IPS DF 6.9 (cell line): ENCODE measurements at regions not wholly inside any gene's neighbourhood (a gene's known extent, or its start where the extent isn't known, plus 50 kb on each side); places are given as distances from the start of the nearest gene placed in this dataset.

Experiments
- DNase-seq: peaks from one replicate; pipeline ENCODE4 v3.0.0-alpha.2; 2013; ENCODE audit warnings: low read depth, low spot score
- H3K27ac ChIP-seq: one replicate; pipeline ENCODE4 v1.5.1; 2013; ENCODE audit warnings: low read length, control low read depth
- H3K27me3 ChIP-seq: 2 replicates; pipeline ENCODE4 v1.6.1; 2013; ENCODE audit warnings: mild to moderate bottlenecking, low read length; ENCODE audit not compliant: control insufficient read depth, insufficient read depth
- H3K36me3 ChIP-seq: 2 replicates; pipeline ENCODE4 v1.6.1; 2013; ENCODE audit warnings: low read length; ENCODE audit not compliant: control insufficient read depth, insufficient read depth
- H3K4me1 ChIP-seq: 2 replicates; pipeline ENCODE4 v1.6.1; 2013; ENCODE audit warnings: low read length; ENCODE audit not compliant: control insufficient read depth, insufficient read depth
- H3K4me3 ChIP-seq: 2 replicates; pipeline ENCODE4 v1.5.1; 2013; ENCODE audit warnings: mild to moderate bottlenecking, low read length
- H3K9me3 ChIP-seq: 2 replicates; pipeline ENCODE4 v1.6.1; 2013; ENCODE audit warnings: low read length, inconsistent platforms; ENCODE audit not compliant: control insufficient read depth, insufficient read depth
- WGBS: extraction: QIAGEN DNeasy Blood & Tissue Kit; methylation state at CpG from one replicate; pipeline ENCODE4 v1.1.7; 2013; ENCODE audit warnings: mixed read lengths, missing lambda C conversion rate; ENCODE audit not compliant: insufficient read length, insufficient coverage; 5-methylcytosine and 5-hydroxymethylcytosine counted together

DNA sequence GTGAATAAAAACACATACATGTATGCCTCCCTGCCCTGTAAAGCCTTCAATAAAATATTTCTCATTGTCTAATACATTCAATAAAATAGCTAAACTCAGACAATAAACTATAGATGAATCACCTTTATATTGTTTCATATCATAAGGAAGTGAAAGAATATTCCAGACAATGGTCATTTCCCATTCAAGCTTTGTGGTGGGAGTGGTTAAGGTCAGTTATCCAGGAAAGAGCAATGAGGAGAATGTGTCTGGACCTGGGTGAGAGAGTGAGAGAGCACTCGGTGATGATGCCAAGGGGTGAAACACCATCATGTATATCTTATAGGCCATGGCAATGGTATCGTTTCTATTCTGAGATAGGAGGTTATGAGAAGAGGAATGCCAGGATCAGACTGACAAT, 197.8 kb downstream of the PDHA2 start:
- Histone ChIP-seq H3K27ac (no peak overlapping the region), H3K4me1 (no peaks in the 10 kb centered on the region), H3K9me3 (no peaks in the 10 kb centered on the region), H3K27me3 (no peaks in the 10 kb centered on the region), H3K36me3 (no peaks in the 10 kb centered on the region), H3K4me3 (no peak overlapping the region)
- DNase-seq = no peak
- no CpG with 5 or more reads among the region's 2 CpGs for WGBS

DNA sequence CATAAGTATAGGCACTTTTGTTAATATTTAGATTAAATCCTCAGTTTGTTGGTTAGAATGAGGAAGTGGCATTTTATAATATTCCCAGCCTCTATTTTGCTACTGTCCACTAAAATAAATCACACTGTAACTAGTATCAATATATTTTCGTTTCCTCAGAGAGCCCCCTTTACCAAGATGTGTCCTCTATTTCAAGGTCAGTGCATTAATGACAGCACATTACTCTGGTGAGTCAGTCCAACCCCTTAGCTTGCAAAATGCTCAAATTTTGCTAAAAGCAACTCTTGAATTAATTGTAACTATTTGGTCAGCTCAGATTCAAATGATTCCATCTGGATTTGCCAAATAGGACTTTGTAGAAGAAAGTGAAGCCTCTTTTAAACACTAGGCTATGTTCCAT, 199.3 kb downstream of the PDHA2 start:
- no CpG with 5 or more reads among the region's 1 CpG for WGBS
- Histone ChIP-seq H3K9me3 (no peaks in the 10 kb centered on the region), H3K4me1 (no peaks in the 10 kb centered on the region), H3K36me3 (no peaks in the 10 kb centered on the region), H3K27me3 (no peaks in the 10 kb centered on the region), H3K4me3 (no peak overlapping the region), H3K27ac (no peak overlapping the region)
- DNase-seq = no peak

DNA sequence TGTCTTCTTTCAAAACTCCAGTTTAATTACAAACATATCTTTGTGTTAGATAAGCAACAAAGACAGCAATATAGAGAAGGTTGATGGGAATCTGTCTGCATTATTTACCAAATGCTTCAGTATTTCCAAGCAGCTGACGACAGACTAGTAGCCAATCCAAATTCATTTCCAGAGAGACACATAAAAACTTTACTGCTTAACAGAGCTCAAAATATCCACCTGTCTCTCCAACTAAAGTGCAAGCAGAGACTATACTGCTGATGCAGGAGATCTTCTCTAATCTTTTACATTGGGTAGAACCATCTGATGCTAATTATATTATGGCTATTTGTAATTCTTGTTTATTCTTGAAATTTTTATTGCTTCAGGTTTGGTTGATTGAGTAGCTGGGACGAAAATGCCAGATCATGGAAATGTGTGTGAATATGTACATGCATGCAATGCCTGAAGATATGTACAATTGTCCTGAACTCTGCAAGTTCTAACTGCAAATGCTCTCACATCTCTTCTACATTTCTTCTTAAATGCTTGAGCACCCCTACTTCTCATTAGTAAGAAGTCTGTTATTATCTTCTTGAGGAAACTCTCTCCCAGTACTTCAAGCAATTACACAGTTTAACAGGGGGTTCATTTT, 200.0 kb downstream of the PDHA2 start:
- no peaks in the 10 kb centered on the region for H3K9me3 ChIP-seq
- DNase-seq = no peak
- H3K27me3 ChIP-seq = no peaks in the 10 kb centered on the region
- WGBS = no CpG with 5 or more reads among the region's 2 CpGs
- H3K27ac ChIP-seq = no peak overlapping the region
- H3K36me3 ChIP-seq = no peaks in the 10 kb centered on the region
- no peaks in the 10 kb centered on the region for H3K4me1 ChIP-seq
- H3K4me3 ChIP-seq = no peak overlapping the region

DNA sequence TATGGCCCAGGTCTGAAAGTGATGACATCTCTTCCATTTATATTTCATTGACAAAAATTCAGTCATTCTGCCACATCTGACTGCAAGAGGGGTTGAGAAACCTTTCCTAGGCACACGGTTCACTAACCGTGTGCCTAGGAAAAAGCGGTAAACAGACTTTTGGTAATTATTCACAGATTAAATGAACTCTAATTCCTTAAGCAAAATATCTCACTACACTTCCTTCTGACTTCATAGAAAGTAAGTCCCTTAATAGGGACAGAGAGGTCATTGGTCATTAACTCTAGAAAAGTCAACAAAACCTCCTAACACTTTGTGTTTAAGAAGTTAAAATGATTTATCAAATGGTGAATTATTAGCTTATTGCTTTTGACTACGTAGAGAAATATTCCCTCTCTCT, 205.1 kb downstream of the PDHA2 start:
- no peak overlapping the region for H3K27ac ChIP-seq
- H3K4me1 ChIP-seq = no peaks in the 10 kb centered on the region
- no CpG with 5 or more reads among the region's 4 CpGs for WGBS

DNA sequence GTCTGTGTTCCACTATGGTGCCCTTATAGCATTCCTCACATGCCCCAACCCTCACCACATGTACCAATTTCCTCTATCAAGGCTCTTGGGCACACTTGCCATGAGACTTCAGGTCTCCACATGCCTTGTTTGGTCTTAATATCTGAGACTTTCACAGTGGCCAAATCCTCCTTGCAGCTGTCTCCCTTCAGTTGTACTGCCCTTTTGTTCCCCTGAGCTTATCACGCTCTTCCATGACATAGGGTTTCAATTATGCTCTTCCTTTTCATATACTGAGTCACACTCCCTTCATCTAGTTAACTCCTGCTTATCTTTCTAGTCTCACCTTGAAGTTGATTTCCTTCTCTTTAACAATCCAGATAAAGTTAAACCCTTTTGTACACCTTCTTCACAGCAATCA, 212.9 kb downstream of the PDHA2 start:
- no peaks in the 10 kb centered on the region for H3K4me1 ChIP-seq
- no peak for DNase-seq
- H3K27me3 ChIP-seq = no peaks in the 10 kb centered on the region
- WGBS = no CpG with 5 or more reads among the region's 1 CpG
- no peak overlapping the region for H3K27ac ChIP-seq
- no peak overlapping the region for H3K4me3 ChIP-seq
- no peaks in the 10 kb centered on the region for H3K36me3 ChIP-seq
- no peaks in the 10 kb centered on the region for H3K9me3 ChIP-seq

More for the DNA sequence above, 205.1 kb downstream of the PDHA2 start:
- Histone ChIP-seq H3K9me3 (no peaks in the 10 kb centered on the region), H3K36me3 (no peaks in the 10 kb centered on the region), H3K27me3 (no peaks in the 10 kb centered on the region), H3K4me3 (no peak overlapping the region)
- no peak for DNase-seq

DNA sequence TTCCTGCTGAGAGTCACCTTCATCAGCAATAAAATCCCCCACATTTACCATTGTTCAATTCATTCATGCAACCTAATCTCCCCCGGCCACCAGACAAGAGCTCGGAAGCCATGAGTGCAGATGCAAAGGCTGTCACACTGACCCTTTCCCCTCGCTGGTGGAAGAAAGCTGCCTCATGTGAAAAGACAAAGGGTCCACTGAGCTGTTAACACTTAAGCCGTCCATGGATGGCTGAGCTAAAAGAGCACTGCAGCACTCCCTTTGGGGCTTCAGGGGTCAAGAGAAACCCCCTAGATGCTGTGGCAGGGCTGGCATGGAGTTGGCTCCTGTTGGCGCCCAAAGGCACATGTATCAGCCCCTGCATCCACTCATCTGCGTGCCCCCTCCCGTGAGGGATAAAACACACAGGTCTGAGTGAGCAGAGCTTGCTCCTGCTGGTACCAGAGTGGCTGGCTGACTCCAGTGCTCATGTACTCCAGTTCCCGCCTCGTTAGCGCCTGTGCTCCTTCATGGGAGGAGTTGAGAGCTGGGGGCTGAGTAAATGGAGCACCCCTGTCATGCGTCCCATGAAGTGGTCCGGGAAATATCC, 216.5 kb downstream of the PDHA2 start:
- H3K27ac ChIP-seq = no peak overlapping the region
- no peaks in the 10 kb centered on the region for H3K36me3 ChIP-seq
- H3K4me1 ChIP-seq = no peaks in the 10 kb centered on the region
- H3K27me3 ChIP-seq = no peaks in the 10 kb centered on the region
- DNase-seq = no peak
- WGBS = no CpG with 5 or more reads among the region's 12 CpGs
- no peak overlapping the region for H3K4me3 ChIP-seq
- no peaks in the 10 kb centered on the region for H3K9me3 ChIP-seq

DNA sequence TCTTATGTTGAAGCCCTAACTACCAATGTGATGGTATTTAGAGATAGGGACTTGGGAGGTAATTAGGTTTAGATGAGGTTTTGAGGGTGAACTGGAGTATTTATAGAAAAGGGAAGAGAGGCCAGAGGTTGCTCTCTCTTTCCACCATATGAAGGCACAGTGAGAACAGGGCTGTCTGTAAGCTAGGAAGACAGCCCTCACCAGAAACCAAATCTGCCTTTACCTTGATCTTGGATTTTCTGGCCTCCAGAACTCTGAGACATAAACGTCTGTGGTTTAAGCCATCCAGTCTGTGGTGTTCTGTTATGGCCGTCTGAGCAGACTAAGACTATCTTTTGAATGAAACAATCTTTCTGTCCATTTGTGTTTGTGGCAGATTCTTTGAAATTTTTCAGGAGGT, 223.7 kb downstream of the PDHA2 start:
- no peaks in the 10 kb centered on the region for H3K9me3 ChIP-seq
- DNase-seq = no peak
- no peak overlapping the region for H3K4me3 ChIP-seq
- no peaks in the 10 kb centered on the region for H3K4me1 ChIP-seq
- no CpG with 5 or more reads among the region's 2 CpGs for WGBS
- H3K36me3 ChIP-seq = no peaks in the 10 kb centered on the region
- H3K27me3 ChIP-seq = no peaks in the 10 kb centered on the region
- no peak overlapping the region for H3K27ac ChIP-seq

DNA sequence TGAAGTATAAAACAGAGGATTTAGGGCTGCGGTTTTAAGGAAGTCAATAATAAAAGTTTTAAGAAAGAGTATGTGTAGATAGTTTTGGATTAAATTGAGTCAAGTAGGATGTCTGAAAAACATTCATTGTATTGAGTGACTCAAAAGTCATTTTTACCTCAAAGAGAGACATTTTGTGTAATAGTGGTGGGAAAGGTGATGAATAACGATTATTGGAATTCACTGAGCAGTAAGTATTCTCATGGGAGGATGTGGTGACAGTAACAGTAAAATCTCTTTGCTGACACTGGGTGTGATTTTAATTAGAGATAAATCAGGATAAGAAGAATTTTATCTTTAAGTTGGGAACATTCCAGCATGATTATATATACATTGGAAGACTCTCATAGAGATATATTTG, 233.6 kb downstream of the PDHA2 start:
- no peak overlapping the region for H3K4me3 ChIP-seq
- no peaks in the 10 kb centered on the region for H3K9me3 ChIP-seq
- H3K4me1 ChIP-seq = no peaks in the 10 kb centered on the region
- H3K27me3 ChIP-seq = no peaks in the 10 kb centered on the region
- 100% methylated on average over 1 of the region's 2 CpGs for WGBS
- no peak for DNase-seq
- no peaks in the 10 kb centered on the region for H3K36me3 ChIP-seq
- H3K27ac ChIP-seq = no peak overlapping the region

DNA sequence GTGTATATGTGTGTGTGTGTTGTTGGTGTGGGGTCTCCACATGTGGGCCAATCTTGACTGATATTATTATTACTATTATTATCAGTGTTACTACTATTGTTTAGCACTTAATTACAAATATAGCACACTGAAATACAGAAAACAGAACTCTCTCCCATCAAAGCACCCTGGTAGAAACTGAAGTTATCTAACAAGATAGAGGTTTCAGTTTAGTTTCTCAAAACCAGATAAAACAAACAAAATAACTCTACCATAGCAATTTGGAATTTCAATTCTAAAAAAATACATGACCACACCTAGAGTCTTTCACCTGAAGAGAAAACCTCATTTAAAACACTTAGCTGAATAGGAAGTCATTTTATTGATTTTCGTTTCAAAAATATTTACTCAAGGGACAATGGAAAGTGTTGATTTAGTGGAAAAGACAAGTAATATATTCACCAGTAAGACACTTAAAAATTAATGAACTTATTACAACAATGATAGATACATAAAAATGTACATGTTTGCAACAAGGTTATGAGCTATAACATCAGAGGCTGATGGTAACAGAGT, 252.3 kb downstream of the PDHA2 start:
- no CpG with 5 or more reads among the region's 1 CpG for WGBS
- no peaks in the 10 kb centered on the region for H3K4me1 ChIP-seq
- no peaks in the 10 kb centered on the region for H3K36me3 ChIP-seq
- H3K4me3 ChIP-seq = no peak overlapping the region
- no peaks in the 10 kb centered on the region for H3K27me3 ChIP-seq
- H3K9me3 ChIP-seq = no peaks in the 10 kb centered on the region
- H3K27ac ChIP-seq = no peak overlapping the region
- DNase-seq = no peak

DNA sequence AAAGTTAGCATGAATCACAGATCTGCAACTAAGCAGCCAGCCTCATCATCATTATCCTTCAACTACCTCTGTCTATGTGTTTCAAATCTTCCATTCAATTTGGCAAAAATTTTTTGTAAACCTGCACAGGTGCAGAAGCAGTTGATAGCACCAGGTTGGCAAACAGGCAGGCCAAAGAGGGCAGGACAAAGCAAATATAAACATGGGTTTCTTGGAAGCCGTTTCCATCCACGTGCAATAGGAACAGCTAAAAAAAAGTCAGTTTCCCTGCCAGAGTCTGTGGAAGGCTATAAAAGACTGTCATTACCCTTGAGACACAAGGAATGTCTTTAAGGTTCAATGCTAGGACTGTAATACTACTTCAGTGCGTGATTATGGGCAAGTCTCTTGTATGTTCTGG, 253.2 kb downstream of the PDHA2 start:
- no CpG with 5 or more reads among the region's 3 CpGs for WGBS
- no peaks in the 10 kb centered on the region for H3K4me1 ChIP-seq
- no peaks in the 10 kb centered on the region for H3K9me3 ChIP-seq
- DNase-seq = no peak
- no peaks in the 10 kb centered on the region for H3K36me3 ChIP-seq
- no peak overlapping the region for H3K27ac ChIP-seq
- H3K27me3 ChIP-seq = no peaks in the 10 kb centered on the region
- H3K4me3 ChIP-seq = no peak overlapping the region

DNA sequence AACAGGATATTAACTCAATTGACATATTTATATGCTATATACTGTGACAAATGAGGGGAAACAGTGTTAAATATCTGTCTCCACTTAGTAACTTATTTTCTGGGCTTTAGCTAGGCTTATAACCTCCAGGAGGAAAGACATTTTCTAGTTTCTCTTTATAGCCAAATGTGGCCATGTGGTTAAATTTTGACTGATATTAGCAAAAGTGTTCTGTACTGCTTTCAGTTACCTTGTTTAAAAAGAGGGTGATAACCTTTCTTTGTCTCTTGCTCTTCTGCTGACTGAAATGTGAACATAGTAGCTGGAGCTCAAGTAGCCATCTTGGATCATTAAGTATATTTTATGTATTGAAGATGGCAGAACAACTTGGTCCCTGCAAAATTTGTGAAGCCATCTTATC, 253.7 kb downstream of the PDHA2 start:
- H3K4me3 ChIP-seq = no peak overlapping the region
- H3K27me3 ChIP-seq = no peaks in the 10 kb centered on the region
- no peaks in the 10 kb centered on the region for H3K9me3 ChIP-seq
- H3K27ac ChIP-seq = no peak overlapping the region
- H3K4me1 ChIP-seq = no peaks in the 10 kb centered on the region
- H3K36me3 ChIP-seq = no peaks in the 10 kb centered on the region
- no peak for DNase-seq
